ENCODE measurements at regions not wholly inside any gene's neighbourhood (a gene's known extent, or its start where the extent isn't known, plus 50 kb on each side); places are given as distances from the start of the nearest gene placed in this dataset.

DNA sequence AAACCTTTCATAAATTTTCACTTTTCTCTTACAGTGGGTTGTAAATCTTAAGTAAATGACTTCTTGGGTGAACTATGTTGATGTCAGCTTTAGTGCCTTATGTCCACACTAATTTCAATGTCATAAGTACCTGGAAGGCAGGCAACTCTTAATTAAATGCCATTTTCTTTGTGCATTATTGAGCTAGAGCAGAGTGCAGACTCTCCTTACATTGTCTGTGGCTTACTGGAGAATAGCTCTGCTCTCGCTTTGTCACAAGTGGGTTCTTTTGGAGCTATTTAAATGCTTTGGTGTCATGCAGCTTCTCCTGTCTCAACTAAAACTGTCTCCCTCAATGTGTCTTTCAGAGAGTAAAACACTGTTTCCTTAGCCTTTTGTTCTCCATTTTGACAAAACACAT is 411.6 kb downstream of the STIM2 start:
- DNase-seq = no peak

- DNase-seq = no peak
Measured at GRCh38 chr4:27276307-27277073, 415.8 kb downstream of the STIM2 start.

DNA sequence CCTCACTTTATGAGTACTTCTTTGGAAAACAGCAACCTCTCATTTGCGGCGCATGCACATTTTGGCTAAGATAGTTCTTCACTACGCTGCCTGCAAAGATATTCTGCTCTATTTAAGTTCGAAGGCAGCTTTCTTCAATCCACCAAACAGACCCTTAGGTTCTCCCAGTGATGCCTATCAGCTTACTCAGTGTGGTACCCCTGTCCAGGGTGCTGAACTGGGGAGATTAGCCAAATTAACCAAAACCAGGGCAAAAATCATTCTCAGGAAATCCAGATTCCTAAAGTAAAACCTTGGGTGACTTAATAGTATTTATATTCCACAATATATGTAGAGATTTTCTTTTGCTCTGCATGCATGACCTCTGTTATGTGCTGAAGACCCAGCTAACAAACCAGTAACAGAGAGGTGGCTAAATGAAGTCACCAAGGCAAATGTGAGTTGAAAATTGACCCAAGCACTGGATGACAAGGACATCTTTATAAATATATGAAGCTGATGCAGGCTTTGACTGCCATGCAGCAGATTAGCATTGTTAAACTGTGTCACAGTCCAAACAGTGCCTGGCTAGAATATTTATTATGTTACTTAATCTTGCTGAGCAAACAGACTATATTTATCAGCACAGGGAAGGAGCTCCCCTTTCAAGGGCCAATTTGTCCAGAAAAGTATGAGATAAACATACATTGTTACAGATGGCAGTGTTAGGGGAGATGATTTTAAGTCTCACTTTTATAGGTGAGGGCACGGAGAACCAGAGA is 418.2 kb downstream of the STIM2 start:
- no peak for DNase-seq

DNA sequence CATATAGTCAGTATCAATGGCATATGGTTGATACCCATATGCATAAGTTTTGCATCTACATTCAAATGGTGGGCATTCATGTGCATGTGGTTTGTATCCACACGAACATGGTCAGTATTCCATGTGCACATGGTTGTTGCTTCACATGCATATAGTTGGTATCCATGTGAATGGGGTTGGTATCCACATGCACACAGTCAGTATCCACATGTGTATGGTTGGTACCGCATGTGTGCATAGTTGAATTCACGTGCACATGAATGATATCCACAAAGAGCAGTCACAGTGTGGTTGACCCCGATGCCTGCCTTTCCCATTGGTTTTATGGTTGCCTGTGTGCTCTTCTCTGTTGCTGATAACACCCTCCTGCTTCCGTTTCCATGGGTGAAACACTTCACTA is 427.9 kb downstream of the STIM2 start:
- DNase-seq = no peak

GRCh38 chr4:27289704-27290103 is 429.1 kb downstream of the STIM2 start:
- no peak for DNase-seq

- DNase-seq = no peak
Measured at GRCh38 chr4:27293831-27294230, 433.2 kb downstream of the STIM2 start.

- DNase-seq = no peak
Measured at GRCh38 chr4:27304751-27305150, 444.1 kb downstream of the STIM2 start.

DNA sequence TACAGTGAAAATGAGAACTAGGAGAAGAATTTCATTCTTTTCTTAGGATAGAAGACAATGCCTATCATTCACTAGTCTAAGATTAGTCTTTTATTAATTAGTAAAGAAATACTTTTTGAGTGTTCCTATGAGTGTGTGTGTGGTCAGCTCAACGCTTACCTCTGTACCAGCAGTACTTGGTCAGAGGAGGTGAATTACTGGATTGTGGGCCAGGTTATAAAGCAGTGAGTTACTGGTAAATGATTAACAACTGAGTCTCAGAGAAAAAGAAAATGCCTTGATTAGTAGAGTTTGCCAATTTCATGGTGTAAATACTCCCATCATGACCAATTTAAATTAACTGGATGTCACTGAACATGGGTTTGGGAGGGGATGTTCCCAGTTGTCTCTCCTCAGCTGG is 444.6 kb downstream of the STIM2 start:
- DNase-seq = no peak

DNA sequence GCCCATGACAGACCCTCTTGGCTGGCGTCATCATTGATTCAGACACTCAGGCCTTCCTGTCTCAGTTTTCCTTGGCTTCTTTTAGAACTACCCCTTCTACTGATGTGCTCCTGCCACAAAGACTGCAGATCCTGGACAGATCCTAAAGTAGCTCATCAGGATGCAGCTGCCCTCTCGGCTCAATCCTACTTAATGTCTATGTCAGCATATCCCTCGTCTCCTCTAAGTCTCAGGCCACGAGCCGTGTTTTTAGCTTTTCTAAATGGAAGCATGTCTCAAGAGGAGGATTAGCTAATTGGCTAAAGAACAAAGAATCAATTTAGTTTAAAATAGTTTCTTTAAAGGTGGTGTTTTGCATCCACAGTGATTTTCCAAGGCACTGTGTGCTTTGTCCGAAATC is 447.7 kb downstream of the STIM2 start:
- DNase-seq = no peak

DNA sequence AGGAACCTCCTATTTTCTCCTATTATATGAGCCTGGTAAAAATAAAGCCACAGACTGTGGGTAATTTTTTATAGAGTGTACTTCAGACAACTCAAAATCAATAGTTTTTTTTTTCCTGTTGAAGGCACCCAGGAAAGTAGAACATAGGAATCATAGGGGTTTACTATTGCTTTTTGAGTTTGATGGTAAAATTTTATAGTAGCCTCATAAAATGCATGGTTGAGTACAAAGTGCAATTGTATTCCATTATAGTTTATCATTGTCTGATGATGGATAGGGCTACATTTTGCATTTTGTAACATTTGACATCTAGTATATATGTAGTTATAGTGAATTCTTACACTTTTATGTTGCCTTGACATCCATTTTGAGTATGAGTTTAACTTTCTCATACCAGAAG is 455.0 kb downstream of the STIM2 start:
- DNase-seq = no peak

GRCh38 chr4:27316176-27316575 is 455.5 kb downstream of the STIM2 start:
- no peak for DNase-seq

- DNase-seq = no peak
Measured at GRCh38 chr4:27318740-27319139, 458.1 kb downstream of the STIM2 start.

DNA sequence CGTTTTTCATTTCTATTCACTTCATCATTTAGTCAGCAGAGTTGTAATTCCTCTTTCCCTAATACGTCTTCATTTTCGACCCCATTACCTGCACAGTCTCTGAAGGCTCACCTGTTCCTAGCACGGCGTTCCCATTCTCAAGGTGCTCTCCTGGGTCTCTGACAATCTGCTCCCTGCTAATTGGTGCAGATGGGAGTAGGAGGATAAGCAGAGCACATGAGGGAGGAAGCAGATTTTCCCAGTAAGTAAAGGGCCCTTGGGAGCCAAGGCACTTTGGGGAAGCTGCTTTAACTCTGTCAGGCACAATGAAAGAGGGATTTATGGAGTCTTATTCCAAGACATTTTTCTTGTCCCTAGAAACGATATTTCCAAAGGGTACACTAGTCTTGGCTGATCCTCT is 466.4 kb downstream of the STIM2 start:
- no peak for DNase-seq

DNA sequence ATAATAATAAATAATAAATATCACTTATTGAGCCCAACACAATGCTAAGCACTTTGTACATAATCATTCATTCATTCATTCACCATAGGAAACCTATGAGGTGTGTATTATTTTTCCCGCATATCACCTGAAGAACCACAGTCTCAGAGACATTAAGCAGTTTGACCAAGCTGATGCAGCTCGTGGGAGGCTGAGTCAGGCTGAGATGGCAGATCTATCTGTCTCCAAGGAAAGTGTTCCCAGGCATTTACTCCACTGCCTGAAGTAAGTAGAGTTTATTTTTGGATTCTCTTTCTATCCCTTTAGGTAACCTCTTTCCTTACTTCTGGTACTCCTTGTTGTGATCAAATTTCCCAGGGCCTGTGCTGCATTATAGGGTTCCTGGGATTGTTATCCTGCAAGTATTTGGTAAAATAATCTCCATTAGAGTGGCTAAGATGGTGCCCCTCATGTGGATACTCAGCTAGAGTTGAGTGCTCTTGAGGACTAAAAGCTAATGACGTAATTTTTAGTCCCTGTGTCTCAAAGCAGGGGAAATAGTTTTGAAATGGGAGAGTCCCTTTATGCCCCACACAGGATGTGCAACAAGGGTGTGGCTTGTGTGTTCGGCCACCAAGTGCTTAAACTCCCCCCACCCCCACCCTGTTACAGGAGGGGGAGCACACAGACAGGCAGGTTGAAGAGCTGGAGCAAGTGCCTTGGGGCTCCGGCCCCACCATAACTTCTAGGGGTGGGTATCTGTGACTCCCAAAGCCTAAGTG is 467.0 kb downstream of the STIM2 start:
- no peak for DNase-seq

- DNase-seq = no peak
Measured at GRCh38 chr4:27338530-27338929, 477.9 kb downstream of the STIM2 start.

GRCh38 chr4:27343411-27343810 is 482.8 kb downstream of the STIM2 start:
- DNase-seq = no peak

GRCh38 chr4:27350161-27350560 is 489.5 kb downstream of the STIM2 start:
- no peak for DNase-seq

GRCh38 chr4:27357283-27357682 is 496.6 kb downstream of the STIM2 start:
- no peak for DNase-seq

- no peak for DNase-seq
Measured at GRCh38 chr4:27358269-27358668, 497.6 kb downstream of the STIM2 start.

GRCh38 chr4:27360131-27360530 is 499.5 kb downstream of the STIM2 start:
- DNase-seq = no peak

DNA sequence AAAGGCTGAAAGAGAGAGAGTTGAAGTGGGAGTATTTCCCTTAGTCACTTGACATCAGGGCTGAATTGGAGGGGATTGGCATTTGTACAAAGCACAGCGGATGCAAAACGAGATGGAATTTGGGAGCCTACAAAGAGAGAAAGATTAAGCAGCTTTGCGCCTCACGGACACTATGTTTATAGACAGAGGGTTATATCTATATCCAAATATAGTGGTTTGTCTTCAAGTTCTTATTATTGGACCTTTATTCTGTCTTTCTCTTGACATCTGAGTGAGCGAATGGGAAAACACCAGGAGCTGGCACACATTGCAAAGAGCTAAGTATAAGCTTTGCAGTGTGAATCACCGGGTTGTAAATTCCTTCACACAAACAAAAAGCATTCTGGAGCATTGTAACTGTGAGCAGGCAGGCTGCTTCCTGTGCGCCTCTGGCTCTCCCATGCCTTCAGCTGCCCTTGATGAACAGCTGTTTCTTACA is 500.2 kb downstream of the STIM2 start:
- no peak for DNase-seq

DNA sequence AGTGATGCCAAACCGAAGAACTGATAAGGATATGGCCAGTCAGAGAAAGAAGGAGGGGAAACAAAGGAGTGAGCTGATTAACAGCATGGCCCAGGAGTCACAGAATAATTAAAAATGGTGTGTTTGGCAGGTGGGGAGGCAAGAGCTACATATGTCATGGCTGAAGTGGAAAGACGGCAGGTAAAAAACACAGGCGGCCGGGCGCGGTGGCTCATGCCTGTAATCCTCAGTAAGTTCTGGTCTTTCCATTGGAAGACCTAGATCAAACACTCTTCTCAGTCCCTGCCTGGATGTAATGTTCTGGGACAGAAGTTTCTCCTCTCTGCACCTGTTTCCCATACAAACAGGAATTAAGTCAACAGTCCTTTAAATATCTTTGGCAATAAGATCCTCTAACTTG is 503.9 kb downstream of the STIM2 start:
- DNase-seq = no peak

DNA sequence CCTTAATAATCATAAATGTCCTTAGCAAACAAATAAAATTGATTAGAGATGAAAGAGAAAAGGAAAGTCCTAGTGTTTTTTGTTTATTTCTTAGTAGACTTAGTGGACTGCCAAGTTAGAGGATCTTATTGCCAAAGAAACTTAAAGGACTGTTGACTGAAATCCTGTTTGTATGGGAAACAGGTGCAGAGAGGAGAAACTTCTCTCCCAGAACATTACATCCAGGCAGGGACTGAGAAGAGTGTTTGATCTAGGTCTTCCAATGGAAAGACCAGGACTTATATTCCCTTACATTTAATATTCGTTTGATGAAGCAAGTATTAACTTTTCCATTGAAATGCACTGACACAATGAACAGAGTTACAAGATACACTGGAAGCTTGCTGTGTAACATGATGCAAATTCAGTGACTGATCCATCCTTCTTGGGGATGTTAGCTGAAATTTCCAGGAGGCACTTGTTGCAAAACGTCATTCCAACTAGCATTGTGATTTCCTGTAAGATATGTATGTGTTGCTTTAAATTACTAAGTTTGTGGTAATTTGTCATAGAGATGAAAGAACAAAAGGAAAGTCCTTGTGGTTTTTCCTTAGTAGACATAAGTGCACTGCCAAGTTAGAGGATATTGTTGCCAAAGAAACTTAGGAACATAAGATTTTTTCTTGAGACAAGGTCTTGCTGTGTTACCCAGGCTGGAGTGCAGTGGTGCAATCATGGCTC is 505.6 kb downstream of the STIM2 start:
- DNase-seq = no peak
